GM23338 (cell line): ENCODE measurements at regions not wholly inside any gene's neighbourhood (a gene's known extent, or its start where the extent isn't known, plus 50 kb on each side); places are given as distances from the start of the nearest gene placed in this dataset.
A peak's percentile ranks its signal among the peaks of the same experiment; 100 is the strongest.
"Not testable (repeated sequence)": the region's sequence is repeated elsewhere in the genome, so short reads cannot be mapped to it uniquely, and the experiment has no call there.

Experiments used
- ATAC-seq: fragments of 200-7000 bp; cut with Tn5 transposase; 3 replicates; pipeline ENCODE4 v1.9.1; 2020
- DNase-seq: peaks from one replicate; pipeline ENCODE4 v3.0.0-alpha.2; 2015; ENCODE audit warnings: low spot score
- H2AFZ ChIP-seq: fragments of 200-600 bp; sonication (generic); 2 replicates; pipeline ENCODE4 v1.8.0; 2016; ENCODE audit warnings: antibody characterized with exemption, mild to moderate bottlenecking, moderate library complexity
- H3F3A ChIP-seq: fragments of 200-600 bp; sonication (generic); replicated peaks from 2 replicates; pipeline ENCODE4 v1.8.0; 2017; ENCODE audit warnings: antibody characterized with exemption, mixed run types, low read depth
- H3K27ac ChIP-seq: fragments of 200-600 bp; sonication (generic); 2 replicates; pipeline ENCODE4 v1.6.1; 2016; ENCODE audit warnings: low read depth
- H3K27me3 ChIP-seq: fragments of 200-600 bp; sonication (generic); 2 replicates; pipeline ENCODE4 v1.8.0; 2016; ENCODE audit warnings: mild to moderate bottlenecking, mixed run types, moderate library complexity; ENCODE audit not compliant: insufficient read depth
- H3K36me3 ChIP-seq: fragments of 200-600 bp; sonication (generic); 2 replicates; pipeline ENCODE4 v1.8.0; 2016; ENCODE audit warnings: mild to moderate bottlenecking; ENCODE audit not compliant: insufficient read depth
- H3K4me1 ChIP-seq: fragments of 200-600 bp; sonication (generic); 2 replicates; pipeline ENCODE4 v1.8.0; 2016; ENCODE audit warnings: mild to moderate bottlenecking, moderate library complexity; ENCODE audit not compliant: insufficient read depth
- H3K4me2 ChIP-seq: fragments of 200-600 bp; sonication (generic); 2 replicates; pipeline ENCODE4 v1.7.1; 2017; ENCODE audit warnings: mixed run types
- H3K4me3 ChIP-seq: fragments of 200-600 bp; sonication (generic); 2 replicates; pipeline ENCODE4 v1.6.1; 2016; ENCODE audit warnings: mixed run types
- H3K79me2 ChIP-seq: fragments of 200-600 bp; sonication (generic); replicated peaks from 2 replicates; pipeline ENCODE4 v1.8.0; 2017; ENCODE audit warnings: mild to moderate bottlenecking; ENCODE audit not compliant: insufficient read depth
- H3K9me2 ChIP-seq: fragments of 200-600 bp; sonication (generic); 2 replicates; pipeline ENCODE4 v1.8.0; 2017; ENCODE audit not compliant: insufficient read depth
- H4K20me1 ChIP-seq: fragments of 200-600 bp; sonication (generic); replicated peaks from 2 replicates; pipeline ENCODE4 v1.8.0; 2017; ENCODE audit warnings: mild to moderate bottlenecking; ENCODE audit not compliant: insufficient read depth
- H3K27ac Mint-ChIP-seq: 2 replicates; pipeline ENCODE4 v1.8.0; 2020; ENCODE audit warnings: inconsistent platforms, mild to moderate bottlenecking, moderate library complexity, mixed read lengths
- H3K27me3 Mint-ChIP-seq: 3 replicates; pipeline ENCODE4 v1.8.0; 2022; ENCODE audit warnings: low read depth, mild to moderate bottlenecking, moderate library complexity, mixed read lengths, inconsistent platforms; ENCODE audit not compliant: insufficient read depth, poor library complexity
- H3K36me3 Mint-ChIP-seq: 3 replicates; pipeline ENCODE4 v1.8.0; 2021; ENCODE audit warnings: low read depth, mild to moderate bottlenecking, inconsistent platforms, moderate library complexity, mixed read lengths
- H3K4me1 Mint-ChIP-seq: 3 replicates; pipeline ENCODE4 v1.8.0; 2020; ENCODE audit warnings: mild to moderate bottlenecking, inconsistent platforms, mixed read lengths
- H3K4me3 Mint-ChIP-seq: 3 replicates; pipeline ENCODE4 v1.8.0; 2021; ENCODE audit warnings: moderate library complexity, mild to moderate bottlenecking, inconsistent platforms, mixed read lengths
- H3K9me3 Mint-ChIP-seq: 3 replicates; pipeline ENCODE4 v1.8.0; 2020; ENCODE audit warnings: moderate library complexity, mild to moderate bottlenecking, inconsistent platforms, mixed read lengths
- CREB1 ChIP-seq: fragments of 250-450 bp; sonication (Bioruptor Pico); IDR thresholded peaks from 2 replicates; pipeline ENCODE4 v1.5.0; 2020; ENCODE audit warnings: low read depth, mild to moderate bottlenecking, moderate library complexity
- EZH2 ChIP-seq: fragments of 200-600 bp; sonication (generic); IDR thresholded peaks from one replicate; pipeline ENCODE4 v1.8.0; 2017; ENCODE audit warnings: antibody characterized with exemption, mild to moderate bottlenecking, low read depth; ENCODE audit not compliant: unreplicated experiment
- JUNB ChIP-seq: IDR thresholded peaks from one replicate; pipeline ENCODE4 v1.6.1; 2016; ENCODE audit warnings: antibody characterized with exemption; ENCODE audit not compliant: unreplicated experiment
- NANOG ChIP-seq: IDR thresholded peaks from 2 replicates; pipeline ENCODE4 v1.6.1; 2016; ENCODE audit warnings: antibody characterized with exemption, borderline replicate concordance
- POLR2AphosphoS5 ChIP-seq: IDR thresholded peaks from 2 replicates; pipeline ENCODE4 v1.6.1; 2016; ENCODE audit warnings: antibody characterized with exemption, low read depth
- STAT1 ChIP-seq: IDR thresholded peaks from one replicate; pipeline ENCODE4 v1.6.1; 2016; ENCODE audit warnings: antibody characterized with exemption; ENCODE audit not compliant: unreplicated experiment
- ZNF114 ChIP-seq: fragments of 250-450 bp; sonication (Bioruptor Pico); IDR thresholded peaks from 2 replicates; pipeline ENCODE4 v1.5.0; 2020; ENCODE audit warnings: mild to moderate bottlenecking, moderate library complexity
- ZNF331 ChIP-seq: fragments of 250-450 bp; sonication (Bioruptor Pico); IDR thresholded peaks from 2 replicates; pipeline ENCODE4 v1.5.0; 2020; ENCODE audit warnings: low read depth, mild to moderate bottlenecking, moderate library complexity

DNA sequence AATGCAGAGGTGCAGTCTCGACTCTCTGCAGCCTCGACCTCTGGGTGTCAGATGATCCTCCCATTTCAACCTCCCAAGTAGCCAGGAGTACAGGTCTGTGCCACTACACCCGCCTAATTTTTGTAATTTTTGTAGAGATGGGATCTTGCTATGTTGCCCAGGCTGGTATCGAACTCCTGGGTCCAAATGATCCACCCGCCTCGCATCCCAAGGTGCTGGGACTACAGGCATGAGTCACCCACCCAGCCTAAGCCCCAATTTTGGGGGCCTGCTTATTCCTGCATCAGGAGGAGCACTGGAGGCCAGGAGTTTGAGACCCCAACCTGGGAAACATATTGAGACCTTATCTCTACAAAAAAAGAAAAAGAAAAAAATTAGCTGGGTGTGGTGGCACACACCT is 80.1 kb upstream of the ADGRE5 start (continued):
- TF ChIP-seq EZH2 (no peak), ZNF114 (no peak), NANOG (no peak), ZNF331 (no peak), POLR2AphosphoS5 (no peak), JUNB (no peak), STAT1 (no peak)

DNA sequence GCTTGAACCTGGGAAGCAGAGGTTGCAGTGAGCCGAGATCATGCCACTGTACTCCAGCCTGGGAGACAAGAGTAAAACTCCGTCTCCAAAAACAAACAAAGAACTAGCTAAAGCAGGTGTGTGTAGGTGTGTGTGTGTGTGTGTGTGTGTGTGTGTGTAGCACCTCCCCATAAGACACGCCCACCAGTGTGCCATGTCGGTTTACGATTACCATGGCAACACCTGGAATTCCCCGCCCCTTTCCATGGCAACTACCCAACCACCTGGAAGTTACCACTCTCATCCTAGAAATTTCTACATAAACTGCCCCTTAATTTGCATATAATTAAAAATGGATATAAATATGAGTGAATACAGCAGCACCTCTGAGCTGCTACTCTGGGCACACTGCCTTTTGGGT is 80.9 kb upstream of the ADGRE5 start:
- Histone ChIP-seq H3K27me3 (no peaks in the 10 kb centered on the region), H3K4me2 (no peak overlapping the region), H3F3A (no peaks in the 10 kb centered on the region), H3K4me3 (no peak overlapping the region), H3K9me2 (no peaks in the 10 kb centered on the region), H3K79me2 (no peaks in the 10 kb centered on the region), H3K36me3 (no peaks in the 10 kb centered on the region), H2AFZ (no peak overlapping the region), H3K27ac (no peak overlapping the region), H4K20me1 (no peaks in the 10 kb centered on the region), H3K4me1 (no peaks in the 10 kb centered on the region)
- Mint-ChIP-seq H3K27me3 (peaks cover 11% of the 10 kb centered on the region), H3K4me3 (no peak overlapping the region), H3K27ac (no peak overlapping the region), H3K36me3 (no peaks in the 10 kb centered on the region; the same call in 2 of the 3 replicates), H3K9me3 (peaks cover 5% of the 10 kb centered on the region; the same call in 2 of the 3 replicates), H3K4me1 (peaks cover 16% of the 10 kb centered on the region)
- no peak for ATAC-seq
- TF ChIP-seq NANOG (no peak), EZH2 (no peak), ZNF114 (no peak), STAT1 (no peak), CREB1 (no peak)
- DNase-seq, result peak; percentile 74

DNA sequence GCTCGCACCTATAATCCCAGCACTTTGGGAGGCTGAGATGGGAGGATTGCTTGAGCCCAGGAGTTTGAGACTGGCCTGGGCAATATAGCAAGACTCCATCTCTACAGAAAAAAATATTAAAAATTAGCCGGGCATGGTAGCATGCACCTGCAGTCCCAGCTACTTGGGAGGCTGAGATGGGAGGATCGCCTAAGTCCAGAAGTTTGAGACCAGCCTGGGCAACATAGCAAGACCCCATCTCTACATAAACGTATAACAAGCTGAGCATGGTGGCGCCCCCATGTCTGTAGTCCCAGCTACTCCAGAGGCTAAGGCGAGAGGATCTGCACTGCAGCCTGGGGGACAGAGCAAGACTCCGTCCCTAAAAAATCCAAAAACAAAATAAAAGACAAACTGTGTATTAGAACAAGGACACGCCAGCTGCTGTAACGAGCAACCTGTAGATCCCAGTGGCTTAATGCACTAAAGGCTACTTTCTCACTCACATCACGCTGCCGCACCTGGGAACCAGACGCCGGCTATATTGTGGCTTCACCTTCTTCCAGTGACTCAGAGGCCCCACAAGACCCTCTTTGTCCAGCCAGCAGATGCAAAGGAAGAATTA is 81.9 kb upstream of the ADGRE5 start:
- H3K27me3 ChIP-seq, ATAC-seq: not testable (repeated sequence)

DNA sequence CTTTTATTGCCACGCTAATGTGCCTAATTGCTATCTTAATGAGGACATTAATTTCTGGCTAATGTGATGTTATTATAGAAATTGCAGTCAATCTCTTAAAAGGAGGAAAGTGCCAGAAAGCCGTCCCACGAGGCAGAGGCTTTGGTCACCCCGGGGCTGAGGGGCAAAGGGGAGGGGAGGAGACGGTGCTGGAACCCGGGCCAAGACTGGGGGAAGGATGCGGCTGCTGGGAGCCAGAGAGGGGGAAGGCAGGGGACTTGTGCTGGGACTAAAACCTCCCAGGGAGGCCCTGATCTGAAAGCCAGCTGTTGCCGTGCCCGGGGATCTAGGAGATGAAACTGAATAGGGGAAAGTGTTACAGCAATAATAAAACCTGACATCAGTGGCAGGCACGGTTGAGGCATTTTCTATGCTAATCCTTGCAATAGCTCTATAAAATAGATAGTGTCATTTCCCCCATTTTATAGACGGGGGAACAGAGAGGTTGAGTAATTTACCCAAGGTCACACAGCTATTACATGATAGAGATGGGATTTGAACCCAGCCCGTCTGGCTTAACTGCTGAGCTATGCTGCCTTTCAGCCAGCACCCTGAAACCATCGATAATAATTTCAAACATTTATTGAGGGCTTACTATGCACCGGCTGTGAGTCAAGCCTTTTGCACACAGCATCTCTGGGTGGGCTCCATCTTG is 83.2 kb upstream of the ADGRE5 start:
- H3K27ac Mint-ChIP-seq, H3K4me1 ChIP-seq, H4K20me1 ChIP-seq, H3K79me2 ChIP-seq, H3K36me3 ChIP-seq, H3K9me3 Mint-ChIP-seq, H3K4me3 ChIP-seq, ATAC-seq, H3K27me3 ChIP-seq, H3K27ac ChIP-seq, H3K4me2 ChIP-seq, H3F3A ChIP-seq, H3K4me3 Mint-ChIP-seq, DNase-seq, H3K36me3 Mint-ChIP-seq, H3K9me2 ChIP-seq, H2AFZ ChIP-seq: not testable (repeated sequence)
- Mint-ChIP-seq H3K27me3 (peaks cover 15% of the 10 kb centered on the region), H3K4me1 (peaks cover 28% of the 10 kb centered on the region)

More for the DNA sequence above, 81.9 kb upstream of the ADGRE5 start:
- not testable (repeated sequence) for DNase-seq, H3K9me3 Mint-ChIP-seq, H3K9me2 ChIP-seq, H3K79me2 ChIP-seq, H3K4me1 ChIP-seq, H3K4me3 ChIP-seq, H3K27ac ChIP-seq, H3K4me2 ChIP-seq, H3K4me3 Mint-ChIP-seq, H3K36me3 Mint-ChIP-seq, H3K36me3 ChIP-seq, H3K27ac Mint-ChIP-seq, H4K20me1 ChIP-seq, H3F3A ChIP-seq, H2AFZ ChIP-seq
- Mint-ChIP-seq H3K27me3 (peaks cover 15% of the 10 kb centered on the region), H3K4me1 (peaks cover 23% of the 10 kb centered on the region)
